ENCODE measurements at regions not wholly inside any gene's neighbourhood (a gene's known extent, or its start where the extent isn't known, plus 50 kb on each side); places are given as distances from the start of the nearest gene placed in this dataset.

- TF ChIP-seq ZFX (IDR thresholded peaks at IDR 0.05; ENCODE audit: borderline replicate concordance): no peak
- TF ChIP-seq, protein P1, sequence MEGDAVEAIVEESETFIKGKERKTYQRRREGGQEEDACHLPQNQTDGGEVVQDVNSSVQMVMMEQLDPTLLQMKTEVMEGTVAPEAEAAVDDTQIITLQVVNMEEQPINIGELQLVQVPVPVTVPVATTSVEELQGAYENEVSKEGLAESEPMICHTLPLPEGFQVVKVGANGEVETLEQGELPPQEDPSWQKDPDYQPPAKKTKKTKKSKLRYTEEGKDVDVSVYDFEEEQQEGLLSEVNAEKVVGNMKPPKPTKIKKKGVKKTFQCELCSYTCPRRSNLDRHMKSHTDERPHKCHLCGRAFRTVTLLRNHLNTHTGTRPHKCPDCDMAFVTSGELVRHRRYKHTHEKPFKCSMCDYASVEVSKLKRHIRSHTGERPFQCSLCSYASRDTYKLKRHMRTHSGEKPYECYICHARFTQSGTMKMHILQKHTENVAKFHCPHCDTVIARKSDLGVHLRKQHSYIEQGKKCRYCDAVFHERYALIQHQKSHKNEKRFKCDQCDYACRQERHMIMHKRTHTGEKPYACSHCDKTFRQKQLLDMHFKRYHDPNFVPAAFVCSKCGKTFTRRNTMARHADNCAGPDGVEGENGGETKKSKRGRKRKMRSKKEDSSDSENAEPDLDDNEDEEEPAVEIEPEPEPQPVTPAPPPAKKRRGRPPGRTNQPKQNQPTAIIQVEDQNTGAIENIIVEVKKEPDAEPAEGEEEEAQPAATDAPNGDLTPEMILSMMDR (IDR thresholded peaks at IDR 0.05): no peak
- H3K27ac ChIP-seq: no peak overlapping the region
Measured at GRCh38 chr1:87972811-87973210, 644.1 kb downstream of the LMO4 start.

- no peak overlapping the region for H3K27ac ChIP-seq
- TF ChIP-seq, protein P1 (IDR thresholded peaks at IDR 0.05): no peak
- no peak for TF ChIP-seq ZFX (IDR thresholded peaks at IDR 0.05; ENCODE audit: borderline replicate concordance)
Measured at GRCh38 chr1:87973896-87974295, 645.2 kb downstream of the LMO4 start.

DNA sequence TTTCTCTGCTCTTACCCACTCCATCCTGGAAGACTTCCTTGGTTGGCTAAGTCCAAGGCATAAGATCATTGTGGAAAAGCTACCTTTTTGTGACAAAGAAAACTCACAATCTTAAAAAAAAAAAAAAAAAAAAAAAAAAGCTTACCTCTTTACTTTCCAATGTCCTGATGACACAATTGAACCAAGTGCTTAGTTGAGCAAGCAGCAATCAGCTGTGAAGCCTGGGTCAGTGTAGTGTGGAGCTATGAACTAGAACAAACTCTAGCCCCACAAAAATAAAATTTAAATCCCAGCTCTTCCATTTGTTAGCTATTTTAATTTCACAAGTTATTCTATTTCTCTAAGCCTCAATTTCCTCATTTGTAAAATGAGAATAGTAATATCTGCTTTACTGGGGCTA lies 647.6 kb downstream of the LMO4 start:
- H3K27ac ChIP-seq: no peak overlapping the region
- TF ChIP-seq, protein P1 (IDR thresholded peaks at IDR 0.05): no peak
- TF ChIP-seq ZFX (IDR thresholded peaks at IDR 0.05; ENCODE audit: borderline replicate concordance): no peak

- no peak for TF ChIP-seq ZFX (IDR thresholded peaks at IDR 0.05; ENCODE audit: borderline replicate concordance)
- TF ChIP-seq, protein P1 (IDR thresholded peaks at IDR 0.05): no peak
Measured at GRCh38 chr1:87977145-87977544, 648.5 kb downstream of the LMO4 start.

GRCh38 chr1:87979079-87979478 lies 650.4 kb downstream of the LMO4 start:
- TF ChIP-seq, protein P1 (IDR thresholded peaks at IDR 0.05): no peak
- no peak for TF ChIP-seq ZFX (IDR thresholded peaks at IDR 0.05; ENCODE audit: borderline replicate concordance)
- H3K27ac ChIP-seq: no peak overlapping the region

More at GRCh38 chr1:87977145-87977544, 648.5 kb downstream of the LMO4 start:
- no peak overlapping the region for H3K27ac ChIP-seq

- no peak for TF ChIP-seq ZFX (IDR thresholded peaks at IDR 0.05; ENCODE audit: borderline replicate concordance)
- TF ChIP-seq, protein P1 (IDR thresholded peaks at IDR 0.05): no peak
- H3K27ac ChIP-seq: no peak overlapping the region
Measured at GRCh38 chr1:87980494-87980893, 651.8 kb downstream of the LMO4 start.

- H3K27ac ChIP-seq: no peak overlapping the region
- no peak for TF ChIP-seq ZFX (IDR thresholded peaks at IDR 0.05; ENCODE audit: borderline replicate concordance)
- TF ChIP-seq, protein P1 (IDR thresholded peaks at IDR 0.05): no peak
Measured at GRCh38 chr1:87981386-87981785, 652.7 kb downstream of the LMO4 start.
